Type B pancreatic cell (in vitro differentiated cells): ENCODE measurements at regions not wholly inside any gene's neighbourhood (a gene's known extent, or its start where the extent isn't known, plus 50 kb on each side); places are given as distances from the start of the nearest gene placed in this dataset.

Experiments used
- DNase-seq: peaks from one replicate; pipeline ENCODE4 v3.0.0; 2021; ENCODE audit warnings: mixed read lengths; ENCODE audit not compliant: unreplicated experiment; ENCODE audit errors: extremely low spot score
- H3K27ac Mint-ChIP-seq: 2 replicates; pipeline ENCODE4 v1.8.0; 2021; ENCODE audit warnings: mild to moderate bottlenecking, mixed read lengths
- H3K27me3 Mint-ChIP-seq: 2 replicates; pipeline ENCODE4 v1.8.0; 2021; ENCODE audit warnings: mixed read lengths
- H3K36me3 Mint-ChIP-seq: 2 replicates; pipeline ENCODE4 v1.8.0; 2021; ENCODE audit warnings: mixed read lengths
- H3K4me1 Mint-ChIP-seq: one replicate; pipeline ENCODE4 v1.8.0; 2021; ENCODE audit warnings: mixed read lengths; ENCODE audit not compliant: unreplicated experiment
- H3K4me3 Mint-ChIP-seq: 2 replicates; pipeline ENCODE4 v1.8.0; 2021; ENCODE audit warnings: mild to moderate bottlenecking, mixed read lengths
- H3K9me3 Mint-ChIP-seq: 2 replicates; pipeline ENCODE4 v1.8.0; 2021; ENCODE audit warnings: mixed read lengths
- TF ChIP-seq, protein P1 (sequence below): fragments of 200-600 bp; sonication (generic); conservative IDR thresholded peaks from 2 replicates; pipeline ENCODE4 v1.5.0; 2021; ENCODE audit warnings: antibody characterized with exemption, mild to moderate bottlenecking

DNA sequence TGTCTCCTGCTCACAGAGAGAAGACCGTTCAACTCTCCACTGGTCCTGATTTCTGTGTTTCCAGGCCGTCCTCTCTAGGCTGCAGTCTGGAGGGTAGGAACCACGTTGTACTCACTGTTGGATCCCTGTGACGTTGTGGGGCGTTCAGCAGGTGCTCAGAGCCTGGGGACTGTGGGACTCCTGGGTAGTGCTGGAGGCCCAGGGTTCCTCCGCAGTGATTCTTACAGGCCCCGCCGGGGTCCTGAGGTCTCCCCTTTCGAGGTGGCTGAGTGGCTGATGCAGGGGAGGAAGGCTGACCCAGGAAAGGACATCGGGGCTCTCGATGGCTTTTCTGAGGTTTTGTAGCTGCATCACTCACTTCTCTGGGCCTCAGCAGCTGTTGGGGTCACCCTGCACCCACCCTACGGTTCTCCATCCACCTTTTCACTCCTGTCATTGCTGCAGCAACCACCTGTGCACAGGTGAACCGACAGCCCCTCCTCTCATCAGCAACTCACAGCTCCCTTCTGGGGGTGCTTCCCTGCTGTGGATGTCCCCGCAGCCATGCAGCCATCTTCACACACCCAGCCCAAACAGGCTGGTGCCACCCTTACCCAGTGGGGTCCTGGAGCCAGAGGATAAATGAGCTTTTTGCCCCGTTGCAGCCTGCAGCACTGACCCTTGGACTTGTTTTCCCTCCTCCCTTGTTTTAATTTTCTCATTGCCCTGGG, 169.6 kb upstream of the HDAC4 start:
- H3K4me3 Mint-ChIP-seq: no peak overlapping the region
- H3K9me3 Mint-ChIP-seq: no peaks in the 10 kb centered on the region
- no peaks in the 10 kb centered on the region for H3K36me3 Mint-ChIP-seq
- no peak overlapping the region for H3K27ac Mint-ChIP-seq
- no peak for DNase-seq
- peaks cover 21% of the 10 kb centered on the region for H3K27me3 Mint-ChIP-seq
- TF ChIP-seq, protein P1, sequence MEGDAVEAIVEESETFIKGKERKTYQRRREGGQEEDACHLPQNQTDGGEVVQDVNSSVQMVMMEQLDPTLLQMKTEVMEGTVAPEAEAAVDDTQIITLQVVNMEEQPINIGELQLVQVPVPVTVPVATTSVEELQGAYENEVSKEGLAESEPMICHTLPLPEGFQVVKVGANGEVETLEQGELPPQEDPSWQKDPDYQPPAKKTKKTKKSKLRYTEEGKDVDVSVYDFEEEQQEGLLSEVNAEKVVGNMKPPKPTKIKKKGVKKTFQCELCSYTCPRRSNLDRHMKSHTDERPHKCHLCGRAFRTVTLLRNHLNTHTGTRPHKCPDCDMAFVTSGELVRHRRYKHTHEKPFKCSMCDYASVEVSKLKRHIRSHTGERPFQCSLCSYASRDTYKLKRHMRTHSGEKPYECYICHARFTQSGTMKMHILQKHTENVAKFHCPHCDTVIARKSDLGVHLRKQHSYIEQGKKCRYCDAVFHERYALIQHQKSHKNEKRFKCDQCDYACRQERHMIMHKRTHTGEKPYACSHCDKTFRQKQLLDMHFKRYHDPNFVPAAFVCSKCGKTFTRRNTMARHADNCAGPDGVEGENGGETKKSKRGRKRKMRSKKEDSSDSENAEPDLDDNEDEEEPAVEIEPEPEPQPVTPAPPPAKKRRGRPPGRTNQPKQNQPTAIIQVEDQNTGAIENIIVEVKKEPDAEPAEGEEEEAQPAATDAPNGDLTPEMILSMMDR: no peak
- H3K4me1 Mint-ChIP-seq: peaks cover 19% of the 10 kb centered on the region

DNA sequence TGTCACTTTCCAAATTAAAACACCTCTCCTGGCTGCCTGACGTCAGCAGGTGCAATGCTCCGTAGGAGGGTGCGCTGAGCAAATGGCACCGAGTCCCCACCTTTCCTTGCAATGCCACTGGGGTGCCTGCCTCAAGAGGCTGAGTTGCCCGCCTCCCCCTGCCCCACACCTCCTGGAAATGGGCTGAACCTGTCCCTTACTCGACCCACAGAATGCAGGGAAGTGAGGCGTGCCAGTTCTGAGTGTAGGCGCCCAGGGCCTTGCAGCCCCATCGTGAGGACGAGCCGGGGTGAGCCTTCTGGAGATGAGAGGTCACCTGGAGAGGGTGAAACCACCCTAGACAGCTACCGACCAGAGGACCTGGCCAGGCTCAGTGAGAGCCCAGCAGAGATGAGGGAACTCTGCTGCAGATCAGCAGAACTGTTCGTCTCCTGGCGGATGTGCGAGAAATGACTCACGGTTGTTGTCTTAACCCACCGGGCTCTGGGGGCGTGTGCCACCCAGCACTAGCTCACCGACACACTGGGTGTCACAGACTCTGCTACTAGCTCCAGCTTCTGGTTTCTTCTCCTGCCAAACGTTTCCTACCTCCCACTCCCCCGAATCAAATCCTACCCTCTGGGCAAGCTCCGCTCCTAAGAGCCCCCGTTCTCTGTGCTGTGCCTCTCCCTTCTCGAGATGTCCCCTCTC, 168.7 kb upstream of the HDAC4 start:
- Mint-ChIP-seq H3K27ac (no peak overlapping the region), H3K36me3 (no peaks in the 10 kb centered on the region), H3K4me3 (no peak overlapping the region), H3K9me3 (no peaks in the 10 kb centered on the region), H3K27me3 (peaks cover 21% of the 10 kb centered on the region), H3K4me1 (peaks cover 19% of the 10 kb centered on the region)
- DNase-seq: no peak
- TF ChIP-seq, protein P1: no peak

DNA sequence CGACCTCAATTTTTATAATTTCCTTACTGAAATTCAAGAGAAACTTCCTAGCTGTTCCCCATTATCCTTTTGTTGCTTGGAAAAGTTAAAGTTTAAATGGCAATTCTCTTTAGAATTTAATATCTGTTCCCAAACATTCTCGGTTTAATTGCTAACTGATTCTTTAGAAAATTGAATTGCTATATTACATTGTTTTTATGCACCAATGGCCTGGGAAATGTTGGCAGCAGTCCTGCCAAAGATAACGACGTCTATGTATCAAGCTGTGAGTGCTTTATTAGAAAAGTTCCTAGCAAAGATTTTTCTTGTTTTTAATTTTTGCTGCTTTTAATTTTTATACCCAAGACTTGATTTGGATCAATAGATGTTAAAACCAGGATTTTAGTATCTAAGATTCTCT, 167.8 kb upstream of the HDAC4 start:
- H3K27me3 Mint-ChIP-seq: peaks cover 25% of the 10 kb centered on the region
- no peak for DNase-seq
- H3K27ac Mint-ChIP-seq: no peak overlapping the region
- TF ChIP-seq, protein P1: no peak
- no peak overlapping the region for H3K4me3 Mint-ChIP-seq
- H3K9me3 Mint-ChIP-seq: no peaks in the 10 kb centered on the region
- H3K4me1 Mint-ChIP-seq: peaks cover 19% of the 10 kb centered on the region
- no peaks in the 10 kb centered on the region for H3K36me3 Mint-ChIP-seq

DNA sequence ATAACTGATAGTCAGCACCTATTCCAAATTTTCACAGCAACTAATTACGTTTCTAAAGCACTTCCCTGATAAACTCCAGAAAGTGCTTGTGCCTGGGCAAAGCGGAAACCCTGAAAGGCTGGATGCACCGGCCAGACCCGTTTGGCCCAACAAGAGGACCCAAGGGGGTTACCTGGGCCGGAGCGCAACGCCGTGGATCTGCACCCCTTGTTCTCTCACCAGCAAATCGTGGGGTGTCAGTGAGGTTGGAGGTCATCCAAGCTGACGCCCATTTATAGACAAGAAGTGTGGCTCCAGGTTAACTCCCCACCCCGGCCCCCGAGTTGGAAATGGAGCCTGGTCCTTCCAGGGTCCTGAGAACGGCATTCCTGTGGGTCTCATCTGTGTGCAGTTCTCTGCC, 167.0 kb upstream of the HDAC4 start:
- Mint-ChIP-seq H3K27me3 (peaks cover 24% of the 10 kb centered on the region), H3K36me3 (no peaks in the 10 kb centered on the region), H3K4me3 (no peak overlapping the region), H3K27ac (no peak overlapping the region), H3K4me1 (peaks cover 17% of the 10 kb centered on the region), H3K9me3 (peaks cover 3% of the 10 kb centered on the region)
- DNase-seq: no peak
- TF ChIP-seq, protein P1: no peak

DNA sequence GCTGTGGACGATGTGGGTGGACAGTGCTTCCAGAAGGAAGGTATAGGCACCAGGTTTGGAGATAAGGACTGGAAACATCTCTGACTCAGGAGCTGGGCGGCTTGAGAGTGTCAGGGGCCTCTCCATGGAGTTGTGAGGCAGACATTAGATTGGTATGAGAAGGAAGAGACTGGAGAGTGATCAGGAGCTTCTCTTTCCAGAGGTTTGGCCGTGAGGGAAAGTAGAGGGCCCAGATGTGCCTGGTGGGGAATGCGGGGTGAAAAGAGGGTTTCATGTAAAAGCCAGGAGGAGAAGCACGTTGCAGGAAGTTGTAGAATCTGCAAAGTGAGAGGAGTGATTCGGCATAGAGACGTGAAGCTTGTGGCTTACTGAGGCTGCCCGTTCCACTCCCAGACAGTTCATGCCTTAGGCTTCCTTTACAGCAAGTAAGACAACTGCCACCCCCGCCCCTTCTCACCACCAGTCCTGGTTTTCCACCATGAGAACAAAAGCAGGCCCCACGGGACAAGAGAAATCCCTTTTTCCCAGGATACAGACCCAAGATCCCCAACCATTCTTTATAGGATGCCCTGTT, 166.3 kb upstream of the HDAC4 start:
- TF ChIP-seq, protein P1: no peak
- peaks cover 5% of the 10 kb centered on the region for H3K9me3 Mint-ChIP-seq
- no peak overlapping the region for H3K27ac Mint-ChIP-seq
- peaks cover 12% of the 10 kb centered on the region for H3K4me1 Mint-ChIP-seq
- no peak for DNase-seq
- no peak overlapping the region for H3K4me3 Mint-ChIP-seq
- H3K27me3 Mint-ChIP-seq: peaks cover 21% of the 10 kb centered on the region
- no peaks in the 10 kb centered on the region for H3K36me3 Mint-ChIP-seq
